Psoas muscle (tissue), 7 donors: ENCODE measurements at regions not wholly inside any gene's neighbourhood (a gene's known extent, or its start where the extent isn't known, plus 50 kb on each side); places are given as distances from the start of the nearest gene placed in this dataset.

Experiments used
- ATAC-seq, 4 donors: fragments of 200-7000 bp; cut with Tn5 transposase; one replicate each; pipeline ENCODE4 v1.9.1; 2020; ENCODE audit warnings: moderate library complexity in 3 of 4, mild to moderate bottlenecking in 2 of 4
- DNase-seq, 2 donors: peaks; one replicate each; pipeline ENCODE4 v3.0.0-alpha.2; 2020
- H3K27ac ChIP-seq: fragments of 200-600 bp; one replicate; pipeline ENCODE4 v1.8.0; 2022
- H3K27me3 ChIP-seq, 3 donors: fragments of 200-600 bp in 1 of 3; one replicate each; pipeline versions ENCODE4 v1.6.1 to v1.8.0; 2013 to 2022; ENCODE audit warnings: low read length in 2 of 3, mild to moderate bottlenecking in 2 of 3, moderate library complexity in 1 of 3; ENCODE audit not compliant: insufficient read depth in 3 of 3
- H3K36me3 ChIP-seq, 2 donors: fragments of 200-600 bp in 1 of 2; one replicate each; pipeline versions ENCODE4 v1.6.1 to v1.8.0; 2013 to 2022; ENCODE audit warnings: low read depth in 1 of 2, mild to moderate bottlenecking in 1 of 2, moderate library complexity in 1 of 2; ENCODE audit not compliant: insufficient read depth in 1 of 2
- H3K4me1 ChIP-seq: fragments of 200-600 bp; one replicate; pipeline ENCODE4 v1.8.0; 2022
- H3K4me3 ChIP-seq: fragments of 200-600 bp; one replicate; pipeline ENCODE4 v1.8.0; 2022; ENCODE audit warnings: mild to moderate bottlenecking
- H3K9me3 ChIP-seq: fragments of 200-600 bp; one replicate; pipeline ENCODE4 v1.8.0; 2022
- CTCF ChIP-seq: fragments of 200-600 bp; IDR thresholded peaks from one replicate; pipeline ENCODE4 v1.8.0; 2022; ENCODE audit warnings: antibody characterized with exemption
- WGBS, 3 donors: extraction: QIAGEN DNeasy Blood & Tissue Kit; methylation state at CpG; one replicate each; pipeline versions ENCODE4 v1.1.6 to v1.1.7; 2013; 5-methylcytosine and 5-hydroxymethylcytosine counted together
- intact Hi-C, 2 donors: fragments of 100-400 bp; cut with DNase I; formaldehyde crosslinking; loops; one replicate each; pipeline versions ENCODE4 v1.11.0 to v1.14.2; 2022
- donor health status: healthy with polysubstance abuse.
- donor health status: DM: no; HTN: no; CAD: no; lungs with moderate emphysema.
- donor health status: Bipolar disorder and iron deficiency.
- donor health status: healthy.
- donor health status: DM: yes; HTN: yes; CAD: no.
- donor health status: DM: no; HTN: no; CAD: no.
- donor health status: DM: yes; HTN: yes; CAD: no.

GRCh38 chr1:234863551-234863971 is 253.6 kb upstream of the IRF2BP2 start:
- no peak for DNase-seq
- Histone ChIP-seq H3K4me3 (no peak overlapping the region), H3K27me3 (no peaks in the 10 kb centered on the region), H3K9me3 (no peaks in the 10 kb centered on the region), H3K36me3 (no peaks in the 10 kb centered on the region), H3K27ac (peak overlapping the region; percentile 67), H3K4me1 (peaks cover 33% of the 10 kb centered on the region)
- 53 to 76% (median 64%) methylated on average over 6 of the region's 6 CpGs for WGBS, 3 donors
- no peak for TF ChIP-seq CTCF
- peak in 3 of 4 donors; percentile 47 to 62 (median 59) for ATAC-seq
- intact Hi-C loops = no loop called here

- H3K27me3 ChIP-seq = no peaks in the 10 kb centered on the region
- H3K36me3 ChIP-seq = no peaks in the 10 kb centered on the region
- H3K4me1 ChIP-seq = peaks cover 33% of the 10 kb centered on the region
- peak; percentile 39 to 72 (median 60) for ATAC-seq
- DNase-seq = peak; percentile 83 to 87
- peak overlapping the region; percentile 24 for H3K4me3 ChIP-seq
- no peaks in the 10 kb centered on the region for H3K9me3 ChIP-seq
- no peak for TF ChIP-seq CTCF
- peak overlapping the region; percentile 67 for H3K27ac ChIP-seq
- intact Hi-C loops = no loop called here
- 6 to 11% (median 10%) methylated on average over 13 of the region's 13 CpGs for WGBS, 3 donors
These were observed 253.1 kb upstream of the IRF2BP2 start for GRCh38 chr1:234862944-234863515.

- no peak for DNase-seq
- H3K27me3 ChIP-seq = no peaks in the 10 kb centered on the region
- no peaks in the 10 kb centered on the region for H3K9me3 ChIP-seq
- TF ChIP-seq CTCF = no peak
- H3K27ac ChIP-seq = peak overlapping the region; percentile 67
- no peaks in the 10 kb centered on the region for H3K36me3 ChIP-seq
- no peak for ATAC-seq
- WGBS, 3 donors = 37 to 40% (median 40%) methylated on average over 7 of the region's 7 CpGs
- H3K4me3 ChIP-seq = peak overlapping the region; percentile 24
- H3K4me1 ChIP-seq = peaks cover 28% of the 10 kb centered on the region
- intact Hi-C loops = no loop called here
These were observed 252.5 kb upstream of the IRF2BP2 start for GRCh38 chr1:234862360-234862943.

GRCh38 chr1:234861761-234862160 is 251.8 kb upstream of the IRF2BP2 start:
- Histone ChIP-seq H3K9me3 (no peaks in the 10 kb centered on the region), H3K4me1 (peaks cover 22% of the 10 kb centered on the region), H3K36me3 (no peaks in the 10 kb centered on the region), H3K27me3 (no peaks in the 10 kb centered on the region), H3K4me3 (no peak overlapping the region), H3K27ac (no peak overlapping the region)
- intact Hi-C loops = no loop called here
- no peak for TF ChIP-seq CTCF
- DNase-seq = no peak
- no peak for ATAC-seq
- WGBS, 3 donors = 65 to 87% (median 73%) methylated on average over 4 of the region's 4 CpGs
